Neural cell (in vitro differentiated cells): ENCODE measurements at regions not wholly inside any gene's neighbourhood (a gene's known extent, or its start where the extent isn't known, plus 50 kb on each side); places are given as distances from the start of the nearest gene placed in this dataset.

ENCODE experiments used
- H2AFZ ChIP-seq: fragments of 200-600, 300-800 bp; sonication (generic), shearing (Covaris generic); 2 replicates; pipeline ENCODE4 v1.6.0; 2014; ENCODE audit warnings: low read depth, mild to moderate bottlenecking, antibody characterized with exemption, low read length, moderate library complexity
- H3F3A ChIP-seq: fragments of 200-600 bp; shearing (Covaris generic); 2 replicates; pipeline ENCODE4 v1.6.1; 2016; ENCODE audit warnings: mild to moderate bottlenecking, moderate library complexity, mixed read lengths, antibody characterized with exemption, low read length; ENCODE audit not compliant: insufficient read depth, poor library complexity, severe bottlenecking
- H3K27ac ChIP-seq: fragments of 200-600, 300-800 bp; sonication (generic), shearing (Covaris generic); 2 replicates; pipeline ENCODE4 v1.5.1; 2014; ENCODE audit warnings: mild to moderate bottlenecking, low read length, moderate library complexity
- H3K27me3 ChIP-seq: fragments of 300-800, 200-600 bp; sonication (generic), shearing (Covaris generic); 2 replicates; pipeline ENCODE4 v1.6.0; 2014; ENCODE audit warnings: mild to moderate bottlenecking, low read depth, low read length, moderate library complexity; ENCODE audit not compliant: insufficient read depth
- H3K36me3 ChIP-seq: fragments of 300-800, 200-600 bp; sonication (generic), shearing (Covaris generic); 2 replicates; pipeline ENCODE4 v1.5.1; 2014; ENCODE audit warnings: mild to moderate bottlenecking, antibody characterized with exemption, low read length, moderate library complexity; ENCODE audit not compliant: insufficient read depth
- H3K4me2 ChIP-seq: fragments of 300-800, 200-600 bp; sonication (generic), shearing (Covaris generic); 2 replicates; pipeline ENCODE4 v1.6.0; 2014; ENCODE audit warnings: mild to moderate bottlenecking, low read length
- H3K4me3 ChIP-seq: fragments of 300-800, 200-600 bp; sonication (generic), shearing (Covaris generic); 2 replicates; pipeline ENCODE4 v1.5.1; 2014; ENCODE audit warnings: mild to moderate bottlenecking, low read length, moderate library complexity
- H3K79me2 ChIP-seq: fragments of 200-600 bp; shearing (Covaris generic); replicated peaks from 2 replicates; pipeline ENCODE4 v1.6.0; 2014; ENCODE audit warnings: mild to moderate bottlenecking, low read length, moderate library complexity; ENCODE audit not compliant: insufficient read depth
- H3K9ac ChIP-seq: fragments of 300-800, 200-600 bp; sonication (generic), shearing (Covaris generic); 2 replicates; pipeline ENCODE4 v1.6.1; 2016; ENCODE audit warnings: mild to moderate bottlenecking, low read length, mixed read lengths
- H3K9me2 ChIP-seq: fragments of 200-600 bp; shearing (Covaris generic); 2 replicates; pipeline ENCODE4 v1.6.1; 2016; ENCODE audit warnings: mild to moderate bottlenecking, low read length, mixed read lengths; ENCODE audit not compliant: insufficient read depth
- H3K9me3 ChIP-seq: fragments of 200-600, 300-800 bp; sonication (generic), shearing (Covaris generic); 2 replicates; pipeline ENCODE4 v1.6.1; 2016; ENCODE audit warnings: mild to moderate bottlenecking, mixed run types, low read length, moderate library complexity, mixed read lengths
- H4K20me1 ChIP-seq: fragments of 200-600 bp; shearing (Covaris generic); 2 replicates; pipeline ENCODE4 v1.6.1; 2016; ENCODE audit warnings: mild to moderate bottlenecking, mixed run types; ENCODE audit not compliant: insufficient read depth
- EP300 ChIP-seq: fragments of 450-650 bp; conservative IDR thresholded peaks from 2 replicates; pipeline ENCODE4 v1.6.1; 2014; ENCODE audit warnings: antibody characterized with exemption, mild to moderate bottlenecking, moderate library complexity; ENCODE audit not compliant: poor library complexity, severe bottlenecking
- EZH2 ChIP-seq: fragments of 200-600, 300-800 bp; shearing (Covaris generic), sonication (generic); IDR thresholded peaks from 2 replicates; pipeline ENCODE4 v1.6.1; 2014; ENCODE audit warnings: antibody characterized with exemption, low read length, borderline replicate concordance, mild to moderate bottlenecking; ENCODE audit not compliant: insufficient read depth, poor library complexity, severe bottlenecking
- MXI1 ChIP-seq: fragments of 450-650 bp; conservative IDR thresholded peaks from 2 replicates; pipeline ENCODE4 v1.6.1; 2014; ENCODE audit warnings: antibody characterized with exemption, mild to moderate bottlenecking; ENCODE audit not compliant: poor library complexity, severe bottlenecking
- POLR2AphosphoS5 ChIP-seq: IDR thresholded peaks from 2 replicates; pipeline ENCODE4 v1.6.1; 2012
- RAD21 ChIP-seq: fragments of 450-650 bp; conservative IDR thresholded peaks from 2 replicates; pipeline ENCODE4 v1.6.1; 2014; ENCODE audit warnings: antibody characterized with exemption, mild to moderate bottlenecking, moderate library complexity
- SMC3 ChIP-seq: fragments of 450-650 bp; conservative IDR thresholded peaks from 2 replicates; pipeline ENCODE4 v1.6.1; 2014; ENCODE audit warnings: antibody characterized with exemption, mild to moderate bottlenecking, moderate library complexity; ENCODE audit not compliant: poor library complexity
- TAF1 ChIP-seq: IDR thresholded peaks from 2 replicates; pipeline ENCODE4 v1.6.1; 2012; ENCODE audit warnings: low read depth
- TF ChIP-seq, protein P1 (sequence below): fragments of 450-650 bp; IDR thresholded peaks from 2 replicates; pipeline ENCODE4 v1.5.1; 2014; ENCODE audit warnings: antibody characterized with exemption, mild to moderate bottlenecking, moderate library complexity; ENCODE audit not compliant: poor library complexity, severe bottlenecking
- TF ChIP-seq, protein P2 (sequence below): IDR thresholded peaks from 2 replicates; pipeline ENCODE4 v1.6.1; 2012; ENCODE audit warnings: borderline replicate concordance

DNA sequence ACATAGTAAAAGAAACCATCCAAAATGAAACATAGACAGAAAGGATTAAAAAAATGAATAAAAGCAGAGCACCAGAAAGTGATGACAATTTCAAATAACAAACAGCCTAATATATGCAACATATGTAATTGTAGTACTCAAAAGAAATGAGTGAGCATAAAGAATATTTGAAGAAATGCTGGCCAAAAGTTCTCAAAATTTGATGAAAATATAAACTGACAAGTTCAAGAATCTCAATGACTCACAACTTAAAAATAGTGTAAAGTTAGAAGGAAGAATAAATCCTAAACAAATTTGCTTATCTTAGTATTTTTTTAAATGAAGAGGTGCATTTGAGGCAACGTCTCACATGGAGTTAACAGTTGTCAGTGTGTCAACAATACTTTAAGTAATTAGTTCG is 498.9 kb downstream of the SLC6A15 start:
- H3K9me2 ChIP-seq = no peaks in the 10 kb centered on the region
- H3K9ac ChIP-seq = no peak overlapping the region
- H2AFZ ChIP-seq = no peak overlapping the region
- H3K36me3 ChIP-seq = no peaks in the 10 kb centered on the region
- H3F3A ChIP-seq = no peaks in the 10 kb centered on the region
- no peaks in the 10 kb centered on the region for H3K27me3 ChIP-seq
- H3K4me3 ChIP-seq = no peak overlapping the region
- no peak for TF ChIP-seq SMC3
- TF ChIP-seq EZH2 = no peak
- TF ChIP-seq RAD21 = no peak
- TF ChIP-seq, protein P1, sequence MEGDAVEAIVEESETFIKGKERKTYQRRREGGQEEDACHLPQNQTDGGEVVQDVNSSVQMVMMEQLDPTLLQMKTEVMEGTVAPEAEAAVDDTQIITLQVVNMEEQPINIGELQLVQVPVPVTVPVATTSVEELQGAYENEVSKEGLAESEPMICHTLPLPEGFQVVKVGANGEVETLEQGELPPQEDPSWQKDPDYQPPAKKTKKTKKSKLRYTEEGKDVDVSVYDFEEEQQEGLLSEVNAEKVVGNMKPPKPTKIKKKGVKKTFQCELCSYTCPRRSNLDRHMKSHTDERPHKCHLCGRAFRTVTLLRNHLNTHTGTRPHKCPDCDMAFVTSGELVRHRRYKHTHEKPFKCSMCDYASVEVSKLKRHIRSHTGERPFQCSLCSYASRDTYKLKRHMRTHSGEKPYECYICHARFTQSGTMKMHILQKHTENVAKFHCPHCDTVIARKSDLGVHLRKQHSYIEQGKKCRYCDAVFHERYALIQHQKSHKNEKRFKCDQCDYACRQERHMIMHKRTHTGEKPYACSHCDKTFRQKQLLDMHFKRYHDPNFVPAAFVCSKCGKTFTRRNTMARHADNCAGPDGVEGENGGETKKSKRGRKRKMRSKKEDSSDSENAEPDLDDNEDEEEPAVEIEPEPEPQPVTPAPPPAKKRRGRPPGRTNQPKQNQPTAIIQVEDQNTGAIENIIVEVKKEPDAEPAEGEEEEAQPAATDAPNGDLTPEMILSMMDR = no peak
- TF ChIP-seq, protein P2, sequence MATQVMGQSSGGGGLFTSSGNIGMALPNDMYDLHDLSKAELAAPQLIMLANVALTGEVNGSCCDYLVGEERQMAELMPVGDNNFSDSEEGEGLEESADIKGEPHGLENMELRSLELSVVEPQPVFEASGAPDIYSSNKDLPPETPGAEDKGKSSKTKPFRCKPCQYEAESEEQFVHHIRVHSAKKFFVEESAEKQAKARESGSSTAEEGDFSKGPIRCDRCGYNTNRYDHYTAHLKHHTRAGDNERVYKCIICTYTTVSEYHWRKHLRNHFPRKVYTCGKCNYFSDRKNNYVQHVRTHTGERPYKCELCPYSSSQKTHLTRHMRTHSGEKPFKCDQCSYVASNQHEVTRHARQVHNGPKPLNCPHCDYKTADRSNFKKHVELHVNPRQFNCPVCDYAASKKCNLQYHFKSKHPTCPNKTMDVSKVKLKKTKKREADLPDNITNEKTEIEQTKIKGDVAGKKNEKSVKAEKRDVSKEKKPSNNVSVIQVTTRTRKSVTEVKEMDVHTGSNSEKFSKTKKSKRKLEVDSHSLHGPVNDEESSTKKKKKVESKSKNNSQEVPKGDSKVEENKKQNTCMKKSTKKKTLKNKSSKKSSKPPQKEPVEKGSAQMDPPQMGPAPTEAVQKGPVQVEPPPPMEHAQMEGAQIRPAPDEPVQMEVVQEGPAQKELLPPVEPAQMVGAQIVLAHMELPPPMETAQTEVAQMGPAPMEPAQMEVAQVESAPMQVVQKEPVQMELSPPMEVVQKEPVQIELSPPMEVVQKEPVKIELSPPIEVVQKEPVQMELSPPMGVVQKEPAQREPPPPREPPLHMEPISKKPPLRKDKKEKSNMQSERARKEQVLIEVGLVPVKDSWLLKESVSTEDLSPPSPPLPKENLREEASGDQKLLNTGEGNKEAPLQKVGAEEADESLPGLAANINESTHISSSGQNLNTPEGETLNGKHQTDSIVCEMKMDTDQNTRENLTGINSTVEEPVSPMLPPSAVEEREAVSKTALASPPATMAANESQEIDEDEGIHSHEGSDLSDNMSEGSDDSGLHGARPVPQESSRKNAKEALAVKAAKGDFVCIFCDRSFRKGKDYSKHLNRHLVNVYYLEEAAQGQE = no peak
- TF ChIP-seq MXI1 = no peak
- no peak for TF ChIP-seq EP300
- no peak for TF ChIP-seq TAF1
- no peak for TF ChIP-seq POLR2AphosphoS5
- no peaks in the 10 kb centered on the region for H3K79me2 ChIP-seq
- no peak overlapping the region for H3K27ac ChIP-seq
- H4K20me1 ChIP-seq = no peaks in the 10 kb centered on the region
- no peaks in the 10 kb centered on the region for H3K9me3 ChIP-seq
- H3K4me2 ChIP-seq = no peak overlapping the region

DNA sequence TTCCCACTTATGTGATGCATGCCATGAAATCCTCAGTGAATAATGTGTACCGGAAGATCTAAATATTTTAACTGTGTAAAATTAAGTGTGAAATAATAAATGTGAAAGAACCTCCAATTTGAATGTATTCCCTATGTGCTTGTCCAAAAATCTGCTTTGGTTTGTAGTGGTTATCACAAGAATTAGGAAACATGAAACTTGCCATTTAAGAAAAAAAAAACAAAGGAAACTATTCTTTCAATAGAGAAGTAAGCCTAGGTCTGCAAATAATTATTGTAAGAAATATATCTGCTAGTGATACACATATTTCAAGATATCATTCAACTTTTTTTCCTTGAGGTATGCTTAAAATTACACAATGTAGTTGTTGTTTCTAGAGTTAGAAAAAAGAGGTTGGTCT is 500.4 kb downstream of the SLC6A15 start:
- Histone ChIP-seq H3K9me2 (no peaks in the 10 kb centered on the region), H3K4me3 (no peak overlapping the region), H2AFZ (no peak overlapping the region), H3K27me3 (no peaks in the 10 kb centered on the region), H4K20me1 (no peaks in the 10 kb centered on the region), H3K79me2 (no peaks in the 10 kb centered on the region), H3K9me3 (no peaks in the 10 kb centered on the region), H3K9ac (no peak overlapping the region), H3F3A (no peaks in the 10 kb centered on the region), H3K4me2 (no peak overlapping the region), H3K36me3 (no peaks in the 10 kb centered on the region), H3K27ac (no peak overlapping the region)
- TF ChIP-seq POLR2AphosphoS5 = no peak
- TF ChIP-seq, protein P2 = no peak
- no peak for TF ChIP-seq EZH2
